Panc1 (cell line): ENCODE measurements at regions not wholly inside any gene's neighbourhood (a gene's known extent, or its start where the extent isn't known, plus 50 kb on each side); places are given as distances from the start of the nearest gene placed in this dataset.

ENCODE experiments used
- ATAC-seq: fragments of 200-7000 bp; cut with Tn5 transposase; 2 replicates; pipeline ENCODE4 v1.9.1; 2020; ENCODE audit warnings: mild to moderate bottlenecking, moderate library complexity
- BruUV-seq: library from RNA; stranded (reverse); fragments of 400-500 nt; replicated peaks from 2 replicates; lab custom pipeline; 2021; lab: Mats Ljungman, UMichigan
- CTCF ChIA-PET: fragments of 300-600 bp; sonication (Branson Sonifier 250); formaldehyde crosslinking; loops from one replicate; lab custom pipeline; 2022; ENCODE audit warnings: antibody characterized with exemption; lab: Charles Lee
- POLR2A ChIA-PET: fragments of 300-600 bp; sonication (Branson Sonifier 250); formaldehyde crosslinking; loops from one replicate; lab custom pipeline; 2022; ENCODE audit warnings: antibody characterized with exemption; lab: Charles Lee
- DNase-seq: peaks from one replicate; pipeline ENCODE4 v3.0.0-alpha.2; 2010; ENCODE audit warnings: low read depth, low spot score
- H3K27ac ChIP-seq: 2 replicates; pipeline ENCODE4 v1.5.1; 2011; ENCODE audit warnings: mild to moderate bottlenecking, low read length, inconsistent platforms
- H3K27me3 ChIP-seq: fragments of 200-500 bp; sonication (Bioruptor generic); 2 replicates; pipeline ENCODE4 v1.6.0; 2014; ENCODE audit warnings: low read length, inconsistent platforms; ENCODE audit not compliant: control insufficient read depth, insufficient read depth
- H3K36me3 ChIP-seq: fragments of 200-500 bp; sonication (Bioruptor generic); 2 replicates; pipeline ENCODE4 v1.5.1; 2014; ENCODE audit warnings: inconsistent platforms, mild to moderate bottlenecking, low read length, moderate library complexity; ENCODE audit not compliant: control insufficient read depth, insufficient read depth
- H3K4me1 ChIP-seq: 2 replicates; pipeline ENCODE4 v1.5.1; 2011; ENCODE audit warnings: inconsistent platforms, mild to moderate bottlenecking, low read length, moderate library complexity; ENCODE audit not compliant: control insufficient read depth, insufficient read depth
- H3K4me3 ChIP-seq, 2 experiments: 2 replicates each; pipeline ENCODE4 v1.5.1; 2011 to 2012; ENCODE audit warnings: low read depth in 2 of 2, low read length in 2 of 2, mild to moderate bottlenecking in 2 of 2, inconsistent platforms in 1 of 2, moderate library complexity in 1 of 2
- H3K9me3 ChIP-seq: fragments of 200-500 bp; sonication (Bioruptor generic); 2 replicates; pipeline ENCODE4 v1.5.1; 2014; ENCODE audit warnings: low read depth, mild to moderate bottlenecking, inconsistent platforms, low read length, moderate library complexity; ENCODE audit not compliant: control insufficient read depth, insufficient read depth
- POLR2AphosphoS5 ChIP-seq: IDR thresholded peaks from 2 replicates; pipeline ENCODE4 v1.6.1; 2012; ENCODE audit warnings: mild to moderate bottlenecking, low read depth, low read length, moderate library complexity
- SIN3A ChIP-seq: IDR thresholded peaks from 2 replicates; pipeline ENCODE4 v1.6.1; 2012; ENCODE audit warnings: low read depth, mild to moderate bottlenecking, low read length, moderate library complexity, borderline replicate concordance; ENCODE audit not compliant: insufficient read depth
- TCF7L2 ChIP-seq: IDR thresholded peaks from 2 replicates; pipeline ENCODE4 v1.6.1; 2011; ENCODE audit warnings: mild to moderate bottlenecking, low read depth, low read length, inconsistent platforms
- in situ Hi-C: cut with HindIII; loops from 2 replicates; pipeline ENCODE4 v1.10.0; 2016; ENCODE audit warnings: low sequenced_read_pairs, low pct_unique_long_range_greater_than_20kb
- intact Hi-C: fragments of 100-400 bp; cut with micrococcal nuclease; formaldehyde crosslinking; loops from one replicate; pipeline ENCODE4 v1.10.0; 2022; ENCODE audit not compliant: unreplicated experiment
- TF ChIP-seq, protein P1 (sequence below): fragments of 450-650 bp; IDR thresholded peaks from 2 replicates; pipeline ENCODE4 v1.5.1; 2017; ENCODE audit warnings: mild to moderate bottlenecking
- TF ChIP-seq, protein P2 (sequence below), 2 experiments: IDR thresholded peaks; 2 replicates each; pipeline ENCODE4 v1.6.1; 2011 to 2012; ENCODE audit warnings: low read depth in 2 of 2, control low read depth in 1 of 2, low read length in 1 of 2, mild to moderate bottlenecking in 1 of 2, moderate library complexity in 1 of 2; ENCODE audit not compliant: insufficient read depth in 1 of 2

DNA sequence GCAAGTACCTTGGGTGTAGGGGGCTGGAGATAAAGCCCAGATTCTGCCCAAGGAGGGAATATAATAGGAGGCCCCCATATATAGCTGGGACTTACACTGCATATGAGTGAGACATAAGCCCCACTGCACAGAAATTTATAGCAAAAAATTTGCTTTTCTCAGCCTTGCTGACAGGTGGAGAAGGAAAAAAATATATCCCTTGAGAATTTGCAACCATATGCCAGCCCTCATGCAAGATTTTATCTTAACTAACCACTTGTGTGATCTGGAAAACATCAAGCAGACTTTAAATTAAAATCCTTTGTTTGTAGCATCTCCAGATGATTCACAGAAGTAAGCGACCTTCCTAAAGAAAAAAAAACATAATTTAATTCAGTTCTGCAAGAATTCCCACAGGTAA, 288.2 kb downstream of the BCL2 start:
- no TSS peak for BruUV-seq
- TF ChIP-seq POLR2AphosphoS5 (no peak), SIN3A (no peak), TCF7L2 (no peak)
- TF ChIP-seq, protein P1, sequence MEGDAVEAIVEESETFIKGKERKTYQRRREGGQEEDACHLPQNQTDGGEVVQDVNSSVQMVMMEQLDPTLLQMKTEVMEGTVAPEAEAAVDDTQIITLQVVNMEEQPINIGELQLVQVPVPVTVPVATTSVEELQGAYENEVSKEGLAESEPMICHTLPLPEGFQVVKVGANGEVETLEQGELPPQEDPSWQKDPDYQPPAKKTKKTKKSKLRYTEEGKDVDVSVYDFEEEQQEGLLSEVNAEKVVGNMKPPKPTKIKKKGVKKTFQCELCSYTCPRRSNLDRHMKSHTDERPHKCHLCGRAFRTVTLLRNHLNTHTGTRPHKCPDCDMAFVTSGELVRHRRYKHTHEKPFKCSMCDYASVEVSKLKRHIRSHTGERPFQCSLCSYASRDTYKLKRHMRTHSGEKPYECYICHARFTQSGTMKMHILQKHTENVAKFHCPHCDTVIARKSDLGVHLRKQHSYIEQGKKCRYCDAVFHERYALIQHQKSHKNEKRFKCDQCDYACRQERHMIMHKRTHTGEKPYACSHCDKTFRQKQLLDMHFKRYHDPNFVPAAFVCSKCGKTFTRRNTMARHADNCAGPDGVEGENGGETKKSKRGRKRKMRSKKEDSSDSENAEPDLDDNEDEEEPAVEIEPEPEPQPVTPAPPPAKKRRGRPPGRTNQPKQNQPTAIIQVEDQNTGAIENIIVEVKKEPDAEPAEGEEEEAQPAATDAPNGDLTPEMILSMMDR = no peak
- TF ChIP-seq, protein P2, sequence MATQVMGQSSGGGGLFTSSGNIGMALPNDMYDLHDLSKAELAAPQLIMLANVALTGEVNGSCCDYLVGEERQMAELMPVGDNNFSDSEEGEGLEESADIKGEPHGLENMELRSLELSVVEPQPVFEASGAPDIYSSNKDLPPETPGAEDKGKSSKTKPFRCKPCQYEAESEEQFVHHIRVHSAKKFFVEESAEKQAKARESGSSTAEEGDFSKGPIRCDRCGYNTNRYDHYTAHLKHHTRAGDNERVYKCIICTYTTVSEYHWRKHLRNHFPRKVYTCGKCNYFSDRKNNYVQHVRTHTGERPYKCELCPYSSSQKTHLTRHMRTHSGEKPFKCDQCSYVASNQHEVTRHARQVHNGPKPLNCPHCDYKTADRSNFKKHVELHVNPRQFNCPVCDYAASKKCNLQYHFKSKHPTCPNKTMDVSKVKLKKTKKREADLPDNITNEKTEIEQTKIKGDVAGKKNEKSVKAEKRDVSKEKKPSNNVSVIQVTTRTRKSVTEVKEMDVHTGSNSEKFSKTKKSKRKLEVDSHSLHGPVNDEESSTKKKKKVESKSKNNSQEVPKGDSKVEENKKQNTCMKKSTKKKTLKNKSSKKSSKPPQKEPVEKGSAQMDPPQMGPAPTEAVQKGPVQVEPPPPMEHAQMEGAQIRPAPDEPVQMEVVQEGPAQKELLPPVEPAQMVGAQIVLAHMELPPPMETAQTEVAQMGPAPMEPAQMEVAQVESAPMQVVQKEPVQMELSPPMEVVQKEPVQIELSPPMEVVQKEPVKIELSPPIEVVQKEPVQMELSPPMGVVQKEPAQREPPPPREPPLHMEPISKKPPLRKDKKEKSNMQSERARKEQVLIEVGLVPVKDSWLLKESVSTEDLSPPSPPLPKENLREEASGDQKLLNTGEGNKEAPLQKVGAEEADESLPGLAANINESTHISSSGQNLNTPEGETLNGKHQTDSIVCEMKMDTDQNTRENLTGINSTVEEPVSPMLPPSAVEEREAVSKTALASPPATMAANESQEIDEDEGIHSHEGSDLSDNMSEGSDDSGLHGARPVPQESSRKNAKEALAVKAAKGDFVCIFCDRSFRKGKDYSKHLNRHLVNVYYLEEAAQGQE (IDR thresholded peaks at IDR 0.05; ENCODE audit: insufficient read depth in 1 of 2, low read depth in 2 of 2, low read length in 1 of 2) = no peak
- ATAC-seq (no peak), DNase-seq (no peak)
- H3K36me3 ChIP-seq = no peaks in the 10 kb centered on the region
- H3K4me3 ChIP-seq = no peak overlapping the region
- in situ Hi-C loops = no loop called here
- H3K9me3 ChIP-seq = no peaks in the 10 kb centered on the region
- no peaks in the 10 kb centered on the region for H3K27me3 ChIP-seq
- H3K27ac ChIP-seq = no peak overlapping the region
- CTCF ChIA-PET = no interaction called here
- intact Hi-C loops = no loop called here
- H3K4me1 ChIP-seq = no peaks in the 10 kb centered on the region
- POLR2A ChIA-PET = no interaction called here
